Right lobe of liver (tissue), 6 donors: ENCODE measurements at regions not wholly inside any gene's neighbourhood (a gene's known extent, or its start where the extent isn't known, plus 50 kb on each side); places are given as distances from the start of the nearest gene placed in this dataset.

Experiments
- ATAC-seq, 4 donors: fragments of 200-7000 bp; cut with Tn5 transposase; one replicate each; pipeline ENCODE4 v1.9.1; 2020; ENCODE audit warnings: mild to moderate bottlenecking in 4 of 4, moderate library complexity in 4 of 4
- DNase-seq, 3 donors: peaks; one replicate each; pipeline ENCODE4 v3.0.0-alpha.2; 2020
- H3K27ac ChIP-seq, 3 donors: fragments of 200-600 bp; one replicate each; pipeline ENCODE4 v1.8.0; 2022
- H3K27me3 ChIP-seq, 2 donors: fragments of 200-600 bp; one replicate each; pipeline ENCODE4 v1.8.0; 2022
- H3K36me3 ChIP-seq, 4 donors: fragments of 200-600 bp; sonication (generic) in 1 of 4; one replicate each; pipeline versions ENCODE4 v1.5.1 to v1.8.0; 2017 to 2022; ENCODE audit warnings: control low read depth in 1 of 4
- H3K4me1 ChIP-seq, 4 donors: fragments of 200-600 bp; sonication (generic) in 1 of 4; one replicate each; pipeline versions ENCODE4 v1.5.1 to v1.8.0; 2017 to 2022; ENCODE audit warnings: control low read depth in 1 of 4
- H3K4me3 ChIP-seq, 3 donors: fragments of 200-600 bp; one replicate each; pipeline ENCODE4 v1.8.0; 2022
- H3K9me3 ChIP-seq, 4 donors: fragments of 200-600 bp; sonication (generic) in 1 of 4; one replicate each; pipeline versions ENCODE4 v1.5.1 to v1.8.0; 2017 to 2022; ENCODE audit warnings: control low read depth in 1 of 4
- POLR2A ChIP-seq: fragments of 450-650 bp; IDR thresholded peaks from one replicate; pipeline ENCODE4 v1.6.1; 2017; ENCODE audit warnings: antibody characterized with exemption, mild to moderate bottlenecking
- WGBS: methylation state at CpG from one replicate; pipeline ENCODE4 v1.1.6; 2018; ENCODE audit warnings: low coverage, low lambda C conversion rate; ENCODE audit not compliant: insufficient coverage; ENCODE audit errors: missing lambda C conversion rate; 5-methylcytosine and 5-hydroxymethylcytosine counted together
- intact Hi-C, 2 donors: fragments of 100-400 bp; cut with DNase I; formaldehyde crosslinking; loops; one replicate each; pipeline versions ENCODE4 v1.11.2 to v1.14.1; 2022
- TF ChIP-seq, protein P1 (sequence below), 4 donors: fragments of 200-600 bp in 3 of 4; fragments of 450-650 bp in 1 of 4; IDR thresholded peaks; one replicate each; pipeline versions ENCODE4 v1.5.1 to v1.8.0; 2016 to 2022; ENCODE audit warnings: antibody characterized with exemption in 4 of 4, mild to moderate bottlenecking in 2 of 4
- donor health status: DM: no; HTN: yes; CAD: no.
- donor health status: DM: no; HTN: no; CAD: no.
- donor health status: DM: no; HTN: no; CAD: no.
- donor health status: DM: no; HTN: yes; CAD: no.
- donor health status: DM: no; HTN: yes; CAD: no.

DNA sequence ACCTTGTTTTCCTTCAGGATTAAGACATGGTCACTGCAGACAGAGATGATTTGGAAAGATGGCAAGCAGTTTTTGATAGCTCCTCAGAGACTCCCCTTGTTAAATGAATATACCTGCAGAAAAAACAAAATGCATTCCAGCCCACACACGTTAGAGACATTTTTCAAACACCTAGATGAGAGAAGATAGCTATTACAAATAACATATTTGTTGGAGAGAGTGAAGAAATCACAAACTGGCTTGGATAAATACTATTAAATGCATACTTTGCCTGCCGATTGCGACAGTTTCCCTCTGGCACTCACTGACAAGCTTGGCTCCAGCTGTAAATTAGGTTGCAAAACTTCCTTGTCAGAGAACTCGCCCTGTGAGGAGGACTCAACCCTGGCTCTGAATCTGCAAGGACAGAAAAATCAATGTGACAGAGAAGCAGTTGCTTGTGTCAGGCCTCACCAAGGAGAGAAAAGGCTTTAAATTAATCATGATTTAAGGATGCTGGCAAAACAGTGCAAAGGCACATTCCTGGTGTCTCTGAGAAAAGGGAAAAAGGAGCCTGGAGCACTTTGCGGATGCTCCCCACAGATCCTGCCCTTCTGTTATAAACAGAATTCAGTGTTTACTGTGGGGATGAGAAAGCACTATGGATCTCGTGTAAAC, 423.7 kb upstream of the MARCKS start:
- peak; percentile 67 to 87 (median 74) for DNase-seq

DNA sequence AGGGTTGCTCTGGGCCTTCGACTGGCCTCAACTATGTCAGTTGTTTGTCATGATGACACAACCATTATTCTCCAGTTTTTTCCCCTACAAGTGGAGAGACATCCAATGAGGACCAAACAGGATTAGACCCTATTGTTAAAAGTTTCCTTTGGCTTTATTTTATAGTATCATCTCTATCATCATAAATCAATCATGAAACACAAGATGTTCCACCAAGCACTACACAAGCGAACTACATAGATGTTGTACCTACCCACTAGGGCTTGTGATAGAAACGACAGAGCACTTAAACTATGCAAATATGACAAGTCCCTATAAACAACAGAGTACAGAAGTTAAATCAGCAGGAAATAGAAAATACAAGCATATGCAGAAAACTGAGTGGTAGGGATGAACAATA, 422.5 kb upstream of the MARCKS start:
- Histone ChIP-seq H3K27ac (no peak overlapping the region), H3K4me1 (peaks cover 0 to 20% (median 8%) of the 10 kb centered on the region in 4 donors), H3K4me3 (no peak overlapping the region), H3K27me3 (no peaks in the 10 kb centered on the region), H3K9me3 (no peaks in the 10 kb centered on the region), H3K36me3 (no peaks in the 10 kb centered on the region)
- DNase-seq: no peak
- 72% methylated on average over 3 of the region's 3 CpGs for WGBS
- intact Hi-C loops: no loop called here
- no peak for ATAC-seq
- TF ChIP-seq, protein P1, sequence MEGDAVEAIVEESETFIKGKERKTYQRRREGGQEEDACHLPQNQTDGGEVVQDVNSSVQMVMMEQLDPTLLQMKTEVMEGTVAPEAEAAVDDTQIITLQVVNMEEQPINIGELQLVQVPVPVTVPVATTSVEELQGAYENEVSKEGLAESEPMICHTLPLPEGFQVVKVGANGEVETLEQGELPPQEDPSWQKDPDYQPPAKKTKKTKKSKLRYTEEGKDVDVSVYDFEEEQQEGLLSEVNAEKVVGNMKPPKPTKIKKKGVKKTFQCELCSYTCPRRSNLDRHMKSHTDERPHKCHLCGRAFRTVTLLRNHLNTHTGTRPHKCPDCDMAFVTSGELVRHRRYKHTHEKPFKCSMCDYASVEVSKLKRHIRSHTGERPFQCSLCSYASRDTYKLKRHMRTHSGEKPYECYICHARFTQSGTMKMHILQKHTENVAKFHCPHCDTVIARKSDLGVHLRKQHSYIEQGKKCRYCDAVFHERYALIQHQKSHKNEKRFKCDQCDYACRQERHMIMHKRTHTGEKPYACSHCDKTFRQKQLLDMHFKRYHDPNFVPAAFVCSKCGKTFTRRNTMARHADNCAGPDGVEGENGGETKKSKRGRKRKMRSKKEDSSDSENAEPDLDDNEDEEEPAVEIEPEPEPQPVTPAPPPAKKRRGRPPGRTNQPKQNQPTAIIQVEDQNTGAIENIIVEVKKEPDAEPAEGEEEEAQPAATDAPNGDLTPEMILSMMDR (IDR thresholded peaks at IDR 0.05): no peak
- TF ChIP-seq POLR2A: no peak

More for the DNA sequence above, 423.7 kb upstream of the MARCKS start:
- H3K27ac ChIP-seq: peak overlapping the region in 2 of 3 donors; percentile 26 to 62
- WGBS: 14% methylated on average over 6 of the region's 6 CpGs
- TF ChIP-seq, protein P1 (IDR thresholded peaks at IDR 0.05): no peak
- TF ChIP-seq POLR2A: no peak
- intact Hi-C loops: no loop called here
- H3K4me3 ChIP-seq: no peak overlapping the region
- H3K9me3 ChIP-seq: no peaks in the 10 kb centered on the region
- H3K4me1 ChIP-seq: peaks cover 0 to 20% (median 8%) of the 10 kb centered on the region in 4 donors
- H3K27me3 ChIP-seq: no peaks in the 10 kb centered on the region
- no peaks in the 10 kb centered on the region for H3K36me3 ChIP-seq
- peak; percentile 88 to 95 (median 92) for ATAC-seq

DNA sequence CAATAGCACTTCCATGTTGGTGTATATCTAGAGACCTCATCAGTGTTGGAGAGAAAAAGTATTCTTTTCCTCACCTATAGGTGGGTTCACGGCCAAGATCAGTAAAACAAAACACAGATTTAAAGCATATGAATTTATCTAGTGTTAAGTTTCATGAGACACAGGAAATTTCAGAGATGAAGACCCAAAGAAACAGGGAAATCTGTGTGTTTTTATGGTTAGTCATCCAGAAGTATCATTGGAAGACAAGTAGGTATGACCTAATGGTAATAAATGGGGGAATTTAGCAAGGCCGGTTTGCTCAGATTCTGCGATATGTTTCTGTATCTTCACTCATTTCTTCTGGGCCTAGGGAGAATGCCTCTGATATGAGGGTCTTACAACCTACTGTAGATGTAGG, 419.6 kb upstream of the MARCKS start:
- TF ChIP-seq POLR2A: no peak
- TF ChIP-seq, protein P1 (IDR thresholded peaks at IDR 0.05): no peak
- Histone ChIP-seq H3K4me3 (no peak overlapping the region), H3K9me3 (no peaks in the 10 kb centered on the region), H3K27me3 (no peaks in the 10 kb centered on the region), H3K27ac (no peak overlapping the region), H3K36me3 (no peaks in the 10 kb centered on the region), H3K4me1 (peaks cover 0 to 16% (median 7%) of the 10 kb centered on the region in 4 donors)
- ATAC-seq (no peak), DNase-seq (no peak)
- 57% methylated on average over 3 of the region's 3 CpGs for WGBS
- intact Hi-C loops: no loop called here

DNA sequence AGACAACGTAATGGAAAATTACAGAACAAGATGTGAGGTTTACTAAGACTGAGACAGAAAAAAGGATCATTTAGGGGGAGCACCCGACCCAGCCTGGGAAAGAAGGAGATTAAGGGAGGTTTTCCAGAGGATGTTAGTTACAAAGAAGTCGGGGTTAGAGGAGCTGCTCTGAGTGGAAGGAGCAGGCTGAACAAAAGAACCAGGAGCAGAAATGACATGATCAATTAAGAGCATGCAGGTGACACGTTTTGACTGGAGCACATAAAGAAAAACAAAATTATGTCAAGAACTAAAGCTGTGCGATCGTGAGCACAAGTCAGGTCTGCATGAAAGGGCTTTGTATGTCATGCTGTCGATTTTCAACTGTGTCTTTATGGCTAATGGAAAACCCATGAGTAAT, 417.3 kb upstream of the MARCKS start:
- ATAC-seq (no peak), DNase-seq (no peak)

More for the DNA sequence above, 417.3 kb upstream of the MARCKS start:
- intact Hi-C loops: no loop called here
- no peaks in the 10 kb centered on the region for H3K36me3 ChIP-seq
- H3K27me3 ChIP-seq: no peaks in the 10 kb centered on the region
- TF ChIP-seq, protein P1 (IDR thresholded peaks at IDR 0.05): no peak
- no peak for TF ChIP-seq POLR2A
- no peak overlapping the region for H3K27ac ChIP-seq
- no peak overlapping the region for H3K4me3 ChIP-seq
- 77% methylated on average over 7 of the region's 7 CpGs for WGBS
- H3K9me3 ChIP-seq: no peaks in the 10 kb centered on the region
- no peaks in the 10 kb centered on the region for H3K4me1 ChIP-seq
